ENCODE measurements at regions not wholly inside any gene's neighbourhood (a gene's known extent, or its start where the extent isn't known, plus 50 kb on each side); places are given as distances from the start of the nearest gene placed in this dataset.
A peak's percentile ranks its signal among the peaks of the same experiment; 100 is the strongest.
"Not testable (repeated sequence)": the region's sequence is repeated elsewhere in the genome, so short reads cannot be mapped to it uniquely, and the experiment has no call there.

GRCh38 chr14:51357250-51357649, 117.2 kb downstream of the TMX1 start:
- no peak for TF ChIP-seq JUND (IDR thresholded peaks at IDR 0.05; ENCODE audit: low read depth)
- no peak for DNase-seq (ENCODE audit: low read depth in 1 of 2, low spot score in 1 of 2)
- in situ Hi-C loops (cut with HindIII; ENCODE audit: low pct_unique_long_range_greater_than_20kb, low sequenced_read_pairs) = no loop called here

GRCh38 chr14:51360592-51360991, 120.5 kb downstream of the TMX1 start:
- in situ Hi-C loops (cut with HindIII; ENCODE audit: low pct_unique_long_range_greater_than_20kb, low sequenced_read_pairs) = no loop called here

GRCh38 chr14:51365241-51365965, 125.4 kb downstream of the TMX1 start:
- TF ChIP-seq JUND (IDR thresholded peaks at IDR 0.05; ENCODE audit: low read depth) = no peak
- in situ Hi-C loops (cut with HindIII; ENCODE audit: low pct_unique_long_range_greater_than_20kb, low sequenced_read_pairs) = no loop called here
- no peak for DNase-seq (ENCODE audit: low read depth in 1 of 2, low spot score in 1 of 2)

More at GRCh38 chr14:51360592-51360991, 120.5 kb downstream of the TMX1 start:
- no peak for TF ChIP-seq JUND (IDR thresholded peaks at IDR 0.05; ENCODE audit: low read depth)
- no peak for DNase-seq (ENCODE audit: low read depth in 1 of 2, low spot score in 1 of 2)

- in situ Hi-C loops (cut with HindIII; ENCODE audit: low pct_unique_long_range_greater_than_20kb, low sequenced_read_pairs); DNase-seq (ENCODE audit: low read depth in 1 of 2, low spot score in 1 of 2): not testable (repeated sequence)
These were observed 126.4 kb downstream of the TMX1 start for GRCh38 chr14:51366460-51366859.

GRCh38 chr14:51366866-51367599, 127.0 kb downstream of the TMX1 start:
- peak in 1 of 2 experiments; percentile 30 for DNase-seq (ENCODE audit: low read depth in 1 of 2, low spot score in 1 of 2)
- in situ Hi-C loops (cut with HindIII; ENCODE audit: low pct_unique_long_range_greater_than_20kb, low sequenced_read_pairs) = not testable (repeated sequence)

GRCh38 chr14:51367600-51367931, 127.5 kb downstream of the TMX1 start:
- DNase-seq (ENCODE audit: low read depth in 1 of 2, low spot score in 1 of 2) = peak in 1 of 2 experiments; percentile 29
- TF ChIP-seq JUND (IDR thresholded peaks at IDR 0.05; ENCODE audit: low read depth) = no peak
- in situ Hi-C loops (cut with HindIII; ENCODE audit: low pct_unique_long_range_greater_than_20kb, low sequenced_read_pairs) = no loop called here

GRCh38 chr14:51368721-51369163, 128.7 kb downstream of the TMX1 start:
- DNase-seq (ENCODE audit: low read depth in 1 of 2, low spot score in 1 of 2) = peak in 1 of 2 experiments; percentile 84
- no peak for TF ChIP-seq JUND (IDR thresholded peaks at IDR 0.05; ENCODE audit: low read depth)
- in situ Hi-C loops (cut with HindIII; ENCODE audit: low pct_unique_long_range_greater_than_20kb, low sequenced_read_pairs) = no loop called here

- DNase-seq (ENCODE audit: low read depth in 1 of 2, low spot score in 1 of 2) = no peak
- in situ Hi-C loops (cut with HindIII; ENCODE audit: low pct_unique_long_range_greater_than_20kb, low sequenced_read_pairs) = no loop called here
- no peak for TF ChIP-seq JUND (IDR thresholded peaks at IDR 0.05; ENCODE audit: low read depth)
These were observed 129.8 kb downstream of the TMX1 start for GRCh38 chr14:51369814-51370213.

- DNase-seq (ENCODE audit: low read depth in 1 of 2, low spot score in 1 of 2) = no peak
- no peak for TF ChIP-seq JUND (IDR thresholded peaks at IDR 0.05; ENCODE audit: low read depth)
- in situ Hi-C loops (cut with HindIII; ENCODE audit: low pct_unique_long_range_greater_than_20kb, low sequenced_read_pairs) = no loop called here
These were observed 130.8 kb downstream of the TMX1 start for GRCh38 chr14:51370758-51371386.

- in situ Hi-C loops (cut with HindIII; ENCODE audit: low pct_unique_long_range_greater_than_20kb, low sequenced_read_pairs); DNase-seq (ENCODE audit: low read depth in 1 of 2, low spot score in 1 of 2): not testable (repeated sequence)
These were observed 137.1 kb downstream of the TMX1 start for GRCh38 chr14:51377186-51377585.

GRCh38 chr14:51382506-51382905, 142.5 kb downstream of the TMX1 start:
- no peak for TF ChIP-seq JUND (IDR thresholded peaks at IDR 0.05; ENCODE audit: low read depth)
- DNase-seq (ENCODE audit: low read depth in 1 of 2, low spot score in 1 of 2) = peak in 1 of 2 experiments; percentile 25
- in situ Hi-C loops (cut with HindIII; ENCODE audit: low pct_unique_long_range_greater_than_20kb, low sequenced_read_pairs) = no loop called here

- no peak for TF ChIP-seq JUND (IDR thresholded peaks at IDR 0.05; ENCODE audit: low read depth)
- in situ Hi-C loops (cut with HindIII; ENCODE audit: low pct_unique_long_range_greater_than_20kb, low sequenced_read_pairs) = no loop called here
- DNase-seq (ENCODE audit: low read depth in 1 of 2, low spot score in 1 of 2) = no peak
These were observed 146.4 kb downstream of the TMX1 start for GRCh38 chr14:51386411-51386810.
